H1 (cell line): ENCODE measurements at regions not wholly inside any gene's neighbourhood (a gene's known extent, or its start where the extent isn't known, plus 50 kb on each side); places are given as distances from the start of the nearest gene placed in this dataset.

ENCODE experiments used
- ASH2L ChIP-seq: fragments of 200-600, 300-600 bp; sonication (generic); IDR thresholded peaks from one replicate; pipeline ENCODE4 v1.7.1; 2017; ENCODE audit warnings: low read length
- CREB1 ChIP-seq: IDR thresholded peaks from 2 replicates; pipeline ENCODE4 v1.6.1; 2012; ENCODE audit warnings: inconsistent platforms
- EGR1 ChIP-seq: IDR thresholded peaks from 2 replicates; pipeline ENCODE4 v1.6.1; 2011; ENCODE audit warnings: low read depth, low read length, borderline replicate concordance
- EP300 ChIP-seq, 2 experiments: IDR thresholded peaks; 1 replicate in 1 of 2; 2 replicates in 1 of 2; pipeline ENCODE4 v1.6.1; 2011 to 2012; ENCODE audit warnings: low read depth in 2 of 2, low read length in 2 of 2, mild to moderate bottlenecking in 2 of 2, borderline replicate concordance in 1 of 2, inconsistent platforms in 1 of 2, moderate library complexity in 1 of 2
- EZH2 ChIP-seq: fragments of 200-600 bp; sonication (generic); IDR thresholded peaks from 2 replicates; pipeline ENCODE4 v1.7.1; 2012; ENCODE audit warnings: low read depth, mild to moderate bottlenecking, moderate library complexity, low read length, inconsistent platforms; ENCODE audit not compliant: severe bottlenecking
- KDM1A ChIP-seq: fragments of 200-600, 300-600 bp; sonication (generic); IDR thresholded peaks from 2 replicates; pipeline ENCODE4 v1.7.1; 2016; ENCODE audit warnings: mild to moderate bottlenecking, low read length, borderline replicate concordance
- MAFK ChIP-seq: IDR thresholded peaks from 2 replicates; pipeline ENCODE4 v1.6.1; 2012; ENCODE audit warnings: low read depth, mild to moderate bottlenecking, improper control_type of control experiment, low read length
- POU5F1 ChIP-seq: IDR thresholded peaks from 2 replicates; pipeline ENCODE4 v1.6.1; 2011; ENCODE audit warnings: low read depth, mild to moderate bottlenecking, low read length, moderate library complexity
- TBP ChIP-seq: IDR thresholded peaks from 2 replicates; pipeline ENCODE4 v1.6.1; 2011; ENCODE audit warnings: low read depth, low read length, improper control_type of control experiment
- TF ChIP-seq, protein P1 (sequence below): fragments of 300-600 bp; sonication (generic); IDR thresholded peaks from 2 replicates; pipeline ENCODE4 v1.7.1; 2012; ENCODE audit warnings: low read length, moderate library complexity, mild to moderate bottlenecking, inconsistent platforms; ENCODE audit not compliant: insufficient replicate concordance
- TF ChIP-seq, protein P2 (sequence below): IDR thresholded peaks from 2 replicates; pipeline ENCODE4 v1.6.1; 2012; ENCODE audit warnings: low read length, inconsistent platforms

DNA sequence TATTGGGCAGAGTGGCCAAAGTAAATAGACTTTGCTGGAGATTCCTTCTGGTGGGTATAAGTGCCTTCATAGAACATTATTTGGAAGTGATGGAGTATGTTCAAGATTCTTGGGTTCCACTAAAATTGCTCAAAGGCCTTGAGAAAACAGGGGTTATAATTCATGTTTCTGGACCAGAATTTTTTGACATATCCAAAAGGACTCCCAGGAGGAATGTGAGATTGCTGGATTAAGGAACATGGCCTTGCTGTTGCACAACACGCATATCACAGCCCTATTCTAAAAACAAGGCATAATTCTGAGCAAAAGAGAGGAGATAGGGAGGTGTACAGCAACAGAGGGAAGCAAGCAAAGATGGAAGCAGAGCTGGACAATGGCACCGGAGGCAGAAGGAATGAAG is 111.7 kb upstream of the TNP1 start (continued):
- TF ChIP-seq, protein P1, sequence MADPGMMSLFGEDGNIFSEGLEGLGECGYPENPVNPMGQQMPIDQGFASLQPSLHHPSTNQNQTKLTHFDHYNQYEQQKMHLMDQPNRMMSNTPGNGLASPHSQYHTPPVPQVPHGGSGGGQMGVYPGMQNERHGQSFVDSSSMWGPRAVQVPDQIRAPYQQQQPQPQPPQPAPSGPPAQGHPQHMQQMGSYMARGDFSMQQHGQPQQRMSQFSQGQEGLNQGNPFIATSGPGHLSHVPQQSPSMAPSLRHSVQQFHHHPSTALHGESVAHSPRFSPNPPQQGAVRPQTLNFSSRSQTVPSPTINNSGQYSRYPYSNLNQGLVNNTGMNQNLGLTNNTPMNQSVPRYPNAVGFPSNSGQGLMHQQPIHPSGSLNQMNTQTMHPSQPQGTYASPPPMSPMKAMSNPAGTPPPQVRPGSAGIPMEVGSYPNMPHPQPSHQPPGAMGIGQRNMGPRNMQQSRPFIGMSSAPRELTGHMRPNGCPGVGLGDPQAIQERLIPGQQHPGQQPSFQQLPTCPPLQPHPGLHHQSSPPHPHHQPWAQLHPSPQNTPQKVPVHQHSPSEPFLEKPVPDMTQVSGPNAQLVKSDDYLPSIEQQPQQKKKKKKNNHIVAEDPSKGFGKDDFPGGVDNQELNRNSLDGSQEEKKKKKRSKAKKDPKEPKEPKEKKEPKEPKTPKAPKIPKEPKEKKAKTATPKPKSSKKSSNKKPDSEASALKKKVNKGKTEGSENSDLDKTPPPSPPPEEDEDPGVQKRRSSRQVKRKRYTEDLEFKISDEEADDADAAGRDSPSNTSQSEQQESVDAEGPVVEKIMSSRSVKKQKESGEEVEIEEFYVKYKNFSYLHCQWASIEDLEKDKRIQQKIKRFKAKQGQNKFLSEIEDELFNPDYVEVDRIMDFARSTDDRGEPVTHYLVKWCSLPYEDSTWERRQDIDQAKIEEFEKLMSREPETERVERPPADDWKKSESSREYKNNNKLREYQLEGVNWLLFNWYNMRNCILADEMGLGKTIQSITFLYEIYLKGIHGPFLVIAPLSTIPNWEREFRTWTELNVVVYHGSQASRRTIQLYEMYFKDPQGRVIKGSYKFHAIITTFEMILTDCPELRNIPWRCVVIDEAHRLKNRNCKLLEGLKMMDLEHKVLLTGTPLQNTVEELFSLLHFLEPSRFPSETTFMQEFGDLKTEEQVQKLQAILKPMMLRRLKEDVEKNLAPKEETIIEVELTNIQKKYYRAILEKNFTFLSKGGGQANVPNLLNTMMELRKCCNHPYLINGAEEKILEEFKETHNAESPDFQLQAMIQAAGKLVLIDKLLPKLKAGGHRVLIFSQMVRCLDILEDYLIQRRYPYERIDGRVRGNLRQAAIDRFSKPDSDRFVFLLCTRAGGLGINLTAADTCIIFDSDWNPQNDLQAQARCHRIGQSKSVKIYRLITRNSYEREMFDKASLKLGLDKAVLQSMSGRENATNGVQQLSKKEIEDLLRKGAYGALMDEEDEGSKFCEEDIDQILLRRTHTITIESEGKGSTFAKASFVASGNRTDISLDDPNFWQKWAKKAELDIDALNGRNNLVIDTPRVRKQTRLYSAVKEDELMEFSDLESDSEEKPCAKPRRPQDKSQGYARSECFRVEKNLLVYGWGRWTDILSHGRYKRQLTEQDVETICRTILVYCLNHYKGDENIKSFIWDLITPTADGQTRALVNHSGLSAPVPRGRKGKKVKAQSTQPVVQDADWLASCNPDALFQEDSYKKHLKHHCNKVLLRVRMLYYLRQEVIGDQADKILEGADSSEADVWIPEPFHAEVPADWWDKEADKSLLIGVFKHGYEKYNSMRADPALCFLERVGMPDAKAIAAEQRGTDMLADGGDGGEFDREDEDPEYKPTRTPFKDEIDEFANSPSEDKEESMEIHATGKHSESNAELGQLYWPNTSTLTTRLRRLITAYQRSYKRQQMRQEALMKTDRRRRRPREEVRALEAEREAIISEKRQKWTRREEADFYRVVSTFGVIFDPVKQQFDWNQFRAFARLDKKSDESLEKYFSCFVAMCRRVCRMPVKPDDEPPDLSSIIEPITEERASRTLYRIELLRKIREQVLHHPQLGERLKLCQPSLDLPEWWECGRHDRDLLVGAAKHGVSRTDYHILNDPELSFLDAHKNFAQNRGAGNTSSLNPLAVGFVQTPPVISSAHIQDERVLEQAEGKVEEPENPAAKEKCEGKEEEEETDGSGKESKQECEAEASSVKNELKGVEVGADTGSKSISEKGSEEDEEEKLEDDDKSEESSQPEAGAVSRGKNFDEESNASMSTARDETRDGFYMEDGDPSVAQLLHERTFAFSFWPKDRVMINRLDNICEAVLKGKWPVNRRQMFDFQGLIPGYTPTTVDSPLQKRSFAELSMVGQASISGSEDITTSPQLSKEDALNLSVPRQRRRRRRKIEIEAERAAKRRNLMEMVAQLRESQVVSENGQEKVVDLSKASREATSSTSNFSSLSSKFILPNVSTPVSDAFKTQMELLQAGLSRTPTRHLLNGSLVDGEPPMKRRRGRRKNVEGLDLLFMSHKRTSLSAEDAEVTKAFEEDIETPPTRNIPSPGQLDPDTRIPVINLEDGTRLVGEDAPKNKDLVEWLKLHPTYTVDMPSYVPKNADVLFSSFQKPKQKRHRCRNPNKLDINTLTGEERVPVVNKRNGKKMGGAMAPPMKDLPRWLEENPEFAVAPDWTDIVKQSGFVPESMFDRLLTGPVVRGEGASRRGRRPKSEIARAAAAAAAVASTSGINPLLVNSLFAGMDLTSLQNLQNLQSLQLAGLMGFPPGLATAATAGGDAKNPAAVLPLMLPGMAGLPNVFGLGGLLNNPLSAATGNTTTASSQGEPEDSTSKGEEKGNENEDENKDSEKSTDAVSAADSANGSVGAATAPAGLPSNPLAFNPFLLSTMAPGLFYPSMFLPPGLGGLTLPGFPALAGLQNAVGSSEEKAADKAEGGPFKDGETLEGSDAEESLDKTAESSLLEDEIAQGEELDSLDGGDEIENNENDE, result no peak
- TF ChIP-seq ASH2L (no peak), EZH2 (no peak), KDM1A (no peak), EGR1 (no peak), MAFK (no peak), TBP (no peak), EP300 (IDR thresholded peaks at IDR 0.05; ENCODE audit: borderline replicate concordance in 1 of 2, low read depth in 2 of 2, low read length in 2 of 2) (no peak), CREB1 (no peak), POU5F1 (no peak)
- TF ChIP-seq, protein P2, sequence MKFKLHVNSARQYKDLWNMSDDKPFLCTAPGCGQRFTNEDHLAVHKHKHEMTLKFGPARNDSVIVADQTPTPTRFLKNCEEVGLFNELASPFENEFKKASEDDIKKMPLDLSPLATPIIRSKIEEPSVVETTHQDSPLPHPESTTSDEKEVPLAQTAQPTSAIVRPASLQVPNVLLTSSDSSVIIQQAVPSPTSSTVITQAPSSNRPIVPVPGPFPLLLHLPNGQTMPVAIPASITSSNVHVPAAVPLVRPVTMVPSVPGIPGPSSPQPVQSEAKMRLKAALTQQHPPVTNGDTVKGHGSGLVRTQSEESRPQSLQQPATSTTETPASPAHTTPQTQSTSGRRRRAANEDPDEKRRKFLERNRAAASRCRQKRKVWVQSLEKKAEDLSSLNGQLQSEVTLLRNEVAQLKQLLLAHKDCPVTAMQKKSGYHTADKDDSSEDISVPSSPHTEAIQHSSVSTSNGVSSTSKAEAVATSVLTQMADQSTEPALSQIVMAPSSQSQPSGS, result no peak
